Activated CD4-positive, alpha-beta T cell treated with anti-CD3 and anti-CD28 coated beads for 48 hours (primary cell): ENCODE measurements at regions not wholly inside any gene's neighbourhood (a gene's known extent, or its start where the extent isn't known, plus 50 kb on each side); places are given as distances from the start of the nearest gene placed in this dataset.
A peak's percentile ranks its signal among the peaks of the same experiment; 100 is the strongest.
"Not testable (repeated sequence)": the region's sequence is repeated elsewhere in the genome, so short reads cannot be mapped to it uniquely, and the experiment has no call there.

Experiments
- DNase-seq: peaks from one replicate; pipeline ENCODE4 v3.0.0-alpha.2; 2020

DNA sequence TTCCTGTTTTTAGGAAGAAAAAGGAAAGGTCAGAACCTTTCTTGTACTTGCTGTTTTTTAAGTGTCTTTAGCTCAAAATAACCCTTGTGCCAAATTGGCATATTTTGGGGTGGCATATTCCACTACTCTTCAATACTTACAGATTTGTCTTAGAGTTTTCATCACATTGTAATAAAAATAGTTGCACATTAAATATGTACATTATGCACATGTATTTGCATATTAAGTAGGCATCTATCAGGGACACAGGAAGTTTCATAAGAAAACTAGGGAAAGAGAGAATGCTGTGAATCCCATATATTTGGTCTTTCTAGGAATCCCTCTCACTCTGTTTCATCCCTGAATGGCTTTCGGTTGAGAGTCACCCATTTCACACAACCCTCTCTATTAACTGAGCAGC, 139.6 kb downstream of the LARP7 start:
- DNase-seq, result no peak

DNA sequence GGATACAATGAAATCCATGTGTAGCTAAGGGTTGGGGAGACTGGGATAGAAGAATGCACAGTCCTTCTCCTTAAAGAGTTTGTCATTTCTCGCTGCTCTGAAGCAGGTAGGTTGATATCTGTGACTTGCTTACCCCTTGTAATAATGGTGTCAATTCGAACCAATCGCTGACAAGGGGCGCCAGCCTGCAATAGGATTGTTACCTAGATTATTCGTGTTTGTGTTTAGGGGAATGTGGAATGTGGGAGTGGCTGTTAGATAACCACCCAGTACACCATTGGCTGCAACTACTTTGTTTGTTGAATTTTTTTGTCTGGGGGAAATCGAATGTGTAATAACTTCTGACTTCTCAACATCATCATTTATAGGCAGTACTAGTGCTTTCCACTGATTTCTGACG, 141.6 kb downstream of the LARP7 start:
- DNase-seq, result no peak

DNA sequence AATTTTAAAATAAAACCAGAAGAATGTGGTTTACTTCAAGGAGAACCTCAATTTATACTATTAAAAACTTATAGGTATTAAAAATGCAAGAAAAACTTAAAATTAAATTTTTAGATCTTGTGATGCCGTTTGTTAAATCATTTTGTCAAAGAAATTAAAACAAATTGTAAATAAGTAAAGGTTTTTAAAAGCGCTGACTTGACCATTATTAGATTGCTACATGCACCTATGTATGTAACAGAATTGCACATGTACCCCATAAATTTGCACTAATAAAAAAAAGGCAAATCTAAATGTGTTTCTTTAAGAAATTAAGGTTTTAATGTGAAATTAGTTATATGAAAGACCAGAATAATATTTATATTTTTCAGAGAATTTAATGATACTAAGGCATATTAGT, 156.1 kb downstream of the LARP7 start:
- no peak for DNase-seq

DNA sequence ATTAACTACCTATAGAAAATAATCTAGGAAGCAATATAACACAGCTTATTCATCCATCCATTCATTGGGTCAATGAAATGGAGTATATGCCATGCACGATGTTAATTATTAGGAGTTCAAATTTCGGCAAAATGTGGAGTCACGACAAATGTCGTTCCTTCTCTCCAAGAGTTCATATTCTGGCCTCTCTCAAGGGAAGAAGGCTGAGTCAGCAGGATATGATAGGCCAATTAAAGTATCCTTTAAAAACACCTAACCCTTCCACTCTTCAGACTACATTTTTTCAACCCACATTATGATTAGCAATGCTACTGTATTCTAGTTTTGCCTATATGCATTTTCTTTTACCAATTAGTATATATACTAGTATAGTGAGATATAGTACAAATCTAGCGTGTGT, 163.1 kb downstream of the LARP7 start:
- no peak for DNase-seq

DNA sequence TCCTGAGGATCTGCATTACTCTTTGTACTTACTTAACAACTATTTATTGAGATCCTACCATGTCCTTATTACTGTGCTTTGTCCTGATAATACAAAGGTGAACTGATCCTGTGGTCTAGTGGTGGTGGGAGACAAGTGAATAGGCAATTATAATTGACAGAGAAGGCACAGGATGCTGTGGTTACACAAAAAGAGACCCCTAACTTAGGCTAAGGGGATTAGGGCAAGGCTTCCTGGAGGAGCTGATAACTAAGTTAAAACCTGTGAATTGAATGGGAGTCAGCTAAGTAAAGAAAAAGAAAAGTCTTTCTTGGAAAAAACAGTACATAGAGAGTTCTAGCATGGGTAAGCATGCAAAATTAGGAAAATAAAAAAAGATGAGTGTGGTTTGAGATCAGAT, 164.4 kb downstream of the LARP7 start:
- DNase-seq, result no peak

DNA sequence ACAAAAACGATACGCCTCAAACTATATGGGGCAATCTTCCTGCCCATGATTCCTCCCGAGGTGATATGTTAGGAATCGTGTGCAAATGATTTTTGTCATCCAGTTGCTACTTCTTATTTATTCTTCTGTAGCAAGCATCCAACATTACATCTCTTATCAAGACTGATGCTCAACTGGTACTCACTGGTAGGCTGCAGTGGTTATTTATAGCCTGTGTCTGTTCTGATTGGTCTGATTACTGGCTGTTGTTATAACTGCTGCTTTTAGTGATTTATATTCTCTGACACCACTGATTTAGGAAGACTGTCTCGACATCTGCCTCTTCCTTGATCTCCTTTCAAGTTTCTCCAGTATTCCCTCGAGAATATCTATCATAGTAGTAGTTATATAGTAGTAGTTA, 165.8 kb downstream of the LARP7 start:
- no peak for DNase-seq

DNA sequence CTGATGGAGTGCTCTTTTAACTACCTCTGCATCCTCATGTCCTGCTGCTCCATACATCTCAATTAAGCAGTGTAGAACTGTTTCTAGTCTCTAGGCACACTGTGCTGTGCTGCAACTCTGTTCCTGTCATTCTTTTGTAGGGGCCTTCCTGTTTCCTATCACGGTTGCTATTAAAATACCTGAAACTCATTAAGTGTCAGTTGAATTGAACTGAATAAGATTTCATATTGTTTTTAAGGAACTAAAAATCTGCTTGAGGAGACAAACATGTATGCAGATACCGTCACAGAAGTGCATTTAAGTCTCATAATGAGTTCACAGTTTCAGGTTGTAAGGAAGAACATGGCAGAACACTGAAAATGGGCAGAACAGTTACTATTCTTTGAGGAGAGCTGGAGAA, 170.1 kb downstream of the LARP7 start:
- DNase-seq, result no peak

DNA sequence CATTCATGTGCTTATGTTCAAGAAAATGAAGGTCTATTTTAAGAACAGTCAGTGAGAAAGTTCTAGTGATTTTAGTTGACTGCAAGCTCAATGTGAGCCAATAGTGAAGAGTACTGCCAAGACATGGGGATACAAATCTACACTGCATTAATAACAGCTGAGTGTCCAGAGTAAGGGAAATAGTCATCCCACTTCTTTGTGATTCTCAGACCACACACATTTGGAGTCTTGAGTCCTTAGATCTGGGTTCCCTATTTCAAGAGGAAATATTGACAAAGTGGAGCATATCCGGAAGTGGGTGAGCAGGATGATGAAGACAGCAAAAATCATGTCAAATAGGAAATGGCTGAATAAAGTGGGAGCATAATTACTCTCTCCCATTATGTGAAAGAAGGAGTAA, 171.1 kb downstream of the LARP7 start:
- no peak for DNase-seq

DNA sequence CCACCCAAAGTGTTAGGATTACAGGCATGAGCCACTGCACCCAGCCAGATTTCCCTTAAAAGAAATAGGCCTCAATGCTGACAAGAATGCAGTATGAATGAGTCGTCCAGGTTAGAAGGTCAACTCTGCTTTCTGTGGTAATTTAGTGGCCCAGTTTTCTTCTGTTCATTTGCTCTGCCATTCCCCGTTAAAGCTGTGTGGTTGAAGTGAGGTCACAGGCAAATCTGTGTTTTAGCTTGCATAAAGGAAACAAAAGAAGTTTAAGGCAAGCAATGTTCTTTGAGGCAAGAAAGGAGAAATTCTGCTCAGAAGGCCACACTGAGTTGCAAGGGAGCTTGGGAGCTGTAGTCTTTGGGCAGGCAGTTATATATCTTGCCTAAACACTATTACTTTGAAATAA, 176.8 kb downstream of the LARP7 start:
- DNase-seq, result peak; percentile 12

DNA sequence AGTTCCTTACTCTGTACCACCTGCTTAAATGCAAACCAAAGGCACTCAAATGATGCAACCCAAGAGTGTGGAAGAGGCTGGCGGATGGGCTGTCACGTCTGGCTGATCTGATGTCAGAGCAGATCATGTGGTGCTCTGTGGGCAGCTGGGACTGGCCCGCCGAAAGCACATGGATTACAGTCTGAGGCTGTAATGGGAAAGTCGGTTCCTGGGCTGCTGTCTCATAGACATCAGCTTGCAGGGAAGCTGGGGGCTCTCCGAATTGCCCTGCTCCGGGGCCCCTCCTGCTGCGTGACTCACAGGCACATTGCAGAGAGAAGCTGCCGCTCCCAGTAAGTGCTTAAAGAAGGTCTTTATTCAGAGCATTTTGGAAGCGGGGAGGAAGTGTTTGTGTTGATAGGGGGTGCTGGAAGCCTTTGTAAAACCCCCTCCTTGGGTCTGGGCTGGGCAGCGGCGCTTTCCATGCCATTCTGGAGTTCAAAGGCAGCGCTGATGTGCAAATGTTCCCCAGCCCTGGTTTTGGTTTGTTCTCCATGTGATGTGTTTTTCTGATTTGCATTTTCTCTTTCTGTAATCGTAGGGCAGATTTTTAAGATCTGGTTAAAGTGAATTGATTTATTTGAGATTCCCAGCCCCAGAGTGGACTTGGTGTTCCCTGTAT, 181.1 kb downstream of the LARP7 start:
- peak; percentile 69 for DNase-seq

DNA sequence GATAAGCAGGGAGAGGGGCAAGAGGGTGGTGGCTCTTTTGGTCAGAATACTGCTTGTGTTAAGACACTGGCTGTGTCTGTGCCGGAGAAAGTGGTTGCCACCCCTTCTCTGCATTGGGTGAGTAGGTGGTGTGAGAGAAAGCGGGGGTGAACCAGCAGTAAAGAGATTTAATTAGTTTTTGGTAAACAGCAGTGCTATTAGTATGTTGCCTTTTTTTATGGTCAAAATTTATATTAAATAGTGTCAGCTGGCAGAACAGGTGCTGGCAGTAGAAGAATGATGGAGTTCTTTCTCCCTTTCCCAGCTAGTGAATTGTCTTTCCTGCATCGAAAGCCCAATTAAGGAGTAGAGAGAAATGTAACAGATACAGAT, 181.6 kb downstream of the LARP7 start:
- peak; percentile 8 for DNase-seq

DNA sequence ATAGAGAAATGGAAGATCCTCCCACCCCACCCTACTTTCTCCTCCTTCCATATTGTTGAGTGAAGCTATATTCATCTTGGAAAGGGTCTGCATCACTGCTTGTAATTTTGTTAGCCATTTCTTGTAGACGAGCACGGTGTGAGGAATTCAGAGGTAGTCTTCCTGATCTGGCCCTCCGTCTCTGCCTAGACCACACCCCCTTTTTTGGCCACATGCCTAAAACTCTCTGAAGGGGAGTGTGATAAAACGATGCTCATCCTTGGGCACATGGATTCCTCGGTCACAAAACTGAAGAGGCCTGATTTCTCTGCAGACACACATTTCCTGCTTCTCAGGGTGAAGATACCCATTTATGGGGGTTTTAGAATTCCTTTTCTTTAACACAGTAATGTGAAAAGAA, 182.8 kb downstream of the LARP7 start:
- DNase-seq, result no peak

DNA sequence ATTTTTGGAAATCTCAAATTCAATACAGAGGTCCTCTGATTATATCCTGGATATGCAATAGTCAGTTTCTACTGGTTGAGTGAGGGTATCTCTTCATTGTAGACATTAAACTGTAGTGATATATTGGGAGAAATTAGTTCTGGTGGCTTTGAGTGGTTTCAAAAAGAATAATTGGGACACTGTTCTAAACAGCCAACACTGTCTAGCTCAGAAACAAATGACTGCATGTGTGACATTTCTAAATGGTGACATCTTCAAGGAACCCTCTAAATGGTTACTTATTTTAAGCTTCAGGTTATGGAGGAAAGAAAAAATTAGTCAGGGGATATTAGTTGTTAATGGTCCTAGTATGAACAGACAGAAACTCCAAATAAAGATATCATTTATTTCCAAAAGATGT, 186.2 kb downstream of the LARP7 start:
- DNase-seq, result no peak

DNA sequence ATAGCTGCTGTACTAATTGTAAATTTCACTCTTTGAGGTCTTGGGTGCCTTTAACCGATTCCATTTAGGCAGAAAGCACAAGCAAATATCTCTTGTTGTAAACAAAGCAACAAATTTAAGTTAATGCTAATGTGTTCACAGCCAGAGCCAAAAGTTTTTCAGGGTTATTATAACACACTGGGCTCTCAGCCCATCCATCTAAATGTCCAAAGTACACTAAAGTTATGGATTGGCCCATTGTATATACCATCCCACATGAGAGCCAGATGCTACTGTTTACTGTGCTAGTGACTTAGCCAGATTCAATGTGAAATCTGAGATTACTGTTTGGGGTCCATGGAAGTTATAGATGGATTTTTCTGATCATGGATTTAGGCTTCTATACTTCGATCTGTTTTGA, 186.7 kb downstream of the LARP7 start:
- DNase-seq, result no peak

DNA sequence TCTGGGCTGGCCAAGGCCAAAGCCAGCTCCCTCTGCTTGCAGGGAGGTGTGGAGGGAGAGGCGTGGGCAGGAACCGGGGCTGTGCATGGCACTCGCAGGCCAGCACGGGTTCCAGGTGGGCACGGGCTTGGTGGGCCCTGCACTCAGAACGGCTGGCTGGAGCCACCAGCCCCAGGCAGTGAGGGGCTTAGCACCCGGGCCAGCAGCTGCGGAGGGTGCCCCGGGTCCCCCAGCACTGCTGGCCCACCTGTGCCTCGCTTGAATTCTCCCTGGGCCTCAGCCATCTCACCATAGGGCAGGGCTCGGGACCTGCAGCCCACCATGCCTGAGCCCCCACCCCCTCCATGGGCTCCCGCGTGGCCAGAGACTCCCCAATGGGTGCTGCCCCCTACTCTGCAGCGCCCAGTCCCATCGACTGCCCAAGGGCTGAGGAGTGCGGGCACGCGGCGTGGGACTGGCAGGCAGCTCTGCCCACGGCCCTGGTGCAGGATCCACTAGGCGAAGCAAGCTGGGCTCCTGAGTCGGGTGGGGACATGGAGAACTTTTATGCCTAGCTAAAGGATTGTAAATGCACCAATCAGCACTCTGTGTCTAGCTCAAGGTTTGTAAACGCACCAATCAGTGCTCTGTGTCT, 193.9 kb downstream of the LARP7 start:
- DNase-seq, result no peak

DNA sequence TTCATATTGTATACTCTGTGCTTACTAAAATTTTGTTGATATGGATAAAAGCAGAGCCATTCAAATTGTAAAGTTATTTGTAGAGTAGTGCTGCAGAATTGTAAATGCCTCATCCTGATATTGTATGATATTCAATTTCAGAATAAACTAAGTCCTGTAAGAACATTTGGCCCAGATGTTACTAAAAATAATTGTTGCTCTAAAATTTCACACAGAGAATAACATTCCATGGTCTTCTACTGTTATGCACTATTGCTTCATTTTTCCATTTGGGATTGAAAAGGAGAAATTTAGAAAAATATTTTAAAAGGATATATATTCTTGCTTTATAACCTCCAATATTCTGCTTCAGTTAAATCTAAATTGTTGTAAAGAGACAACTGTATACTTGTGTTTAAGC, 195.6 kb downstream of the LARP7 start:
- DNase-seq, result no peak

DNA sequence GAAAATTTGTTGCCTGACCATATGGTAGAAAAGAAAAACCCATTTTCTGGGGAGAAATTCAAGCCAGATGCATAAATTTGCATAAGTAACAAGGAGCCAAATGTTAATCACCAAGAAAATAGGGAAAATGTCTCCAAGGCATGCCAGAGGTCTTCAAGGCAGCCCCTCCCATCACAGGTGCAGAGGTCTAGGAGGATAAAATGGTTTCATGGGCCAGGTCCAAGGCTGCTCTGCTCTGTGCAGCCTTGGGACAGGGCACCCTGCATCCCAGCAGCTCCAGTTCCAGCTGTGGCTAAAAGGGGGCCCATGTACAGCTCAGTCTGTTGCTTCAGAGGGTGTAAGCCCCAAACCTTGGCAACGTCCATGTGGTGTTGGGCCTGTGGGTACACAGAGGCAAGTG, 200.0 kb downstream of the LARP7 start:
- DNase-seq, result no peak

DNA sequence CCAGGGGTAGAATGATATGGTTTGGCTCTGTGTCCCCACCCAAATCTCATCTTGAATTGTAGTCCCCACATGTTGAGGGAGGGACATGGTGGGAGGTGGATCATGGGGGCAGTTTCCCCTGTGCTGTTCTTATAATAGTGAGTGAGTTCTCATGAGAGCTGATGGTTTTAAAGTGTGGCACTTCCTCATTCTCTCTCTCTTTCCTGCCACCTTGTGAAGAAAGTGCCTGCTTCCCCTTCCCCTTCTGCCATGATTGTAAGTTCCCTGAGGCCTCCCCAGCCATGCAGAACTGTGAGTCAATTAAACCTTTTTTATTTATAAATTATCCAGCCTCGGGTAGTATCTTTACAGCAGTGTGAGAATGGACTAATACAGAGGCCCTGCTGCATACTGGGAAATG, 201.1 kb downstream of the LARP7 start:
- not testable (repeated sequence) for DNase-seq

DNA sequence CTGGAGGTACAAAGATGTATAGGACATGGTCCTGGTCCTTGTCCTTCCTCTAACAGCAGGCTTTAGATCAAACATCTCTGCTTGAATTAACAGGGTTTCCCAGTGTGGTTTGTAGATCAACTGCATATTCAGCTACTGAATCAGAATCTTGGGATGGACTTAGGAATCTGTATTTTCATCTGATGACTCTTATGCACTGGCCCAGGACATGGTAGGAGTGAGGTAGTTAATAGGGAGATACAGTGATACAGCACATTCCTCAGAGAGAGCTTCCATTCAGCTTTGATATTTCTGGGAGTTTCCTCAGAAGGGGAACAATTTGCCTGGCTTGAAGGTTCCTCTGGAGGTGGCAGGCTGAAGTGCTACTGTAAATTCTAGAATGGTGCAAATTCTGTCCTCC, 203.1 kb downstream of the LARP7 start:
- no peak for DNase-seq

DNA sequence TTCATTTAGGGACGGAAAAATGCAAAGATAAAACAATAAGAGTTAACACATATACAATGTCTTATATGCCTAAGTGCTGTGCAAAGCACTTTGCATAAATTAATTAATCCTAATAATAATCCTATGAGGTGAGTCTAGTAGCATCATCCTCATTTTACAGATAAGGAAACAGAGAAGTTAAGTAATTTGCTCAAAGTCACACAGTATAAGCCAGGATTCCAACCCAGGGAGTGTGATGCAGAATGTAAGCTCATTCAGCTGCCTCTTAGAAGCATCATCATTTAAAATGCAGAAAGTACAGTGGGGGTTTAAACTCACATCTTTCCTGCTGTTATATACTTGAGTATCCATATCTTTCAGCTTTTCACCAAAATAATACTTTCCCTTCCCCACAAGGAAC, 203.7 kb downstream of the LARP7 start:
- DNase-seq, result no peak

DNA sequence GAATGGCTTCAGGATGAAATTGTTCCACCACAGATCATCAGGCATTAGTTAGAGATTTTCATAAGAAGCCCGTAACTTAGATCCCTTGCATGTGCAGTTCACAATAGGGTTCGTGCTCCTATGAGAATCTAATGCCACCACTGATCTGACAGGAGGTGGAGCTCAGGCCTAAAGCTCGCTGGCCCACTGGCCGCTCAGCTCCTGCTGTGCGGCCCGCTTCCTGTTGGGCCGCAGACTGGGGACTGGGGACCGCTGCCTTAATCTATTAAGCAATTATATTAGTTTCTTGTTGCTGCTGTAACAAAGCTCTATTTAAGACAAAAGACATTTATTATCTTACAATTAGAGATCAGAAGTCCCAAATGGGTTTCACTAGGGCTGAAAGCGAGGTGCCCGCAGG, 205.6 kb downstream of the LARP7 start:
- no peak for DNase-seq

DNA sequence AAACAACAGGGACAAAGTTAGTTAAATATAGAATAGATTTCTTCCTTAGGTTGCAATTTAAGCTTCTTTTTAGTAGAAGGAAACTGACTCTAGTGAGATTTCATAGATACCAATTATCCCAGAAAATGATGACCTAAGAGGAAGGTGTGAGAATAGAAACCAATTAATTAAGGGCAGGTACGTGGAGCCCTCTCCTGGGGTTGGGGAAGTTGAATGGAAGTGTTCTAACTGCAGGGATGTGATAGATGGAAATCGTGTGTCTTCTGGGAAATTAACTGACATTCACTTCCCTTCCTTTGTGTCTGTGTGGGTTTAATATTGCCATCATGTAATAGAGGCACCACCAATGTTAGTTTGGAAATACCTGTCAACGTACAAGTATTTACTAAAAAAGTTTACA, 204.1 kb upstream of the ANK2 start:
- DNase-seq, result no peak

DNA sequence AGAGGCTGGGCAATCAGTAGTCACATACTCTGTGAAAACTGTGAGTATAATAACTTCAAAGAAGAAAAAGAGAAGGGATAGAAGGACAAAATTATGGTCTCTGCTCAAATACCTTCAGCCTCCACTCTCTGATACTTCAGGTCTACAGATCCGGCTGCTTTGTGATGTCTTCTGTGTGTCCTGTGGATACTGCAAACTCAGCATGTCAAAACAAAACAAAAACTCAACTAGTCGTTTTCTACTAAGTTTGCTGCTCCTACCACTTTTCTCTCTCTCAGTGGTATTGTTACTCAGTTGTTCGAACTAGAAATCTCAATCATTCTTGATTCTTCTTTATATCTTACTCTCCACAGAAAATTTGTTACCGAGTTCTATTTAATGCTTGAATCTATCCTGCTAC, 202.4 kb upstream of the ANK2 start:
- DNase-seq, result no peak

DNA sequence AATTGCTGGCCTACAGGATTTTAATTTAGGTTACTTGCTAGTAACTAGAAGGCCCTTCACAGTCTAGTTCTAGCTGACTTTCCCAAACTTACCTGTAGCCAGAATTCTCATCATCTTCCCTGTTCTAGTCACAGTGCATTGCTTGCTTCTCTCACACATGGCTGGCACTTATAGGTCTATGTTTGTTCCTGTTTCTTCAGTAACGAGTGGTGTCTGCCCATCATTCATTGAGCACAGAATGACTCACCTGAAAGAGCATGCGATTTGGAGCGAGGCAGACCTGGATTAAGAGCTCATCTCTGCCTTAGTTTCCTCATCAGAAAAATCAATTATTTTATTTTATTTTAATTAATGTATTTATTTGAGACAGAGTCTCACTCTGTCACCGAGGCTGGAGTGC, 201.7 kb upstream of the ANK2 start:
- no peak for DNase-seq

DNA sequence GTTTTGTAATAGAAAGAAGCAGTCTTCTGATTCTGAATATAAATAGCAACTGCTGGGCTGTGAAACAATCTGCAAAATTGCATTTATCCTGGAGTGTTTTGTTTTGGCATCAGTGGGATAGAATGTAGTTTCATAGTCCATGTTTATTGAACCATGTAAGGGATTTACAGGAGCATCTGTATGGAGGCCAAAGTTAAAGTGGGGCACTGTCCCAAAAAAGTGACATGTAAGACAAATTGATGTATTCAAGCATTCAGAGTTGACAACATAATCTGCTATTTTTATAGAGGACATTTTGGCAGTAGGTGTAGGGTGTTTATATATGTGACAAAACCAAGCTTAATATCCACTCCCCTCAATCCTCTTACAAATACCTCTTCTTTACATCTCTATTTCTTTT, 200.5 kb upstream of the ANK2 start:
- DNase-seq, result no peak
